ENCODE measurements at regions not wholly inside any gene's neighbourhood (a gene's known extent, or its start where the extent isn't known, plus 50 kb on each side); places are given as distances from the start of the nearest gene placed in this dataset.

DNA sequence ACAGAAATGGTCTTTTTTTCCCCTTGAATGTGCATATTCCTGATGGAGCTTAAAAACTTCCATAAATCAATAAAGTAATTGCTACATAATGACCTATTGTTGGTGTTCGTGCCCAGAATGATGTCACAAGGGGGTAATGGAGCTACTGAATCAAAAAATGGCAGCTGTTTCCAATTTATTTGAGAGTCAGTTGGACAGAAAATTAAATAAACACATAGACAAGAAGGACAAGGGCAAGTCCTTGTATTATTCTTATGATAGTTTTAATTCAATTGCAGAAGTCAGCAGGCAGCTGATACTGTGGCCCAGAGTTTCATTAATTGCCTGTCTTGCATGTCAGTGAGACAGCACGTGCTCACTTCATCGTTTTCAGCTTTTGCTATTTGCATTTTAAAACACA, 473.5 kb downstream of the ETNK1 start:
- TF ChIP-seq CTCF (IDR thresholded peaks at IDR 0.05) (no peak), POLR2A (IDR thresholded peaks at IDR 0.05) (no peak), POLR2AphosphoS5 (IDR thresholded peaks at IDR 0.05) (no peak)
